ENCODE measurements at regions not wholly inside any gene's neighbourhood (a gene's known extent, or its start where the extent isn't known, plus 50 kb on each side); places are given as distances from the start of the nearest gene placed in this dataset.
"Not testable (repeated sequence)": the region's sequence is repeated elsewhere in the genome, so short reads cannot be mapped to it uniquely, and the experiment has no call there.

DNA sequence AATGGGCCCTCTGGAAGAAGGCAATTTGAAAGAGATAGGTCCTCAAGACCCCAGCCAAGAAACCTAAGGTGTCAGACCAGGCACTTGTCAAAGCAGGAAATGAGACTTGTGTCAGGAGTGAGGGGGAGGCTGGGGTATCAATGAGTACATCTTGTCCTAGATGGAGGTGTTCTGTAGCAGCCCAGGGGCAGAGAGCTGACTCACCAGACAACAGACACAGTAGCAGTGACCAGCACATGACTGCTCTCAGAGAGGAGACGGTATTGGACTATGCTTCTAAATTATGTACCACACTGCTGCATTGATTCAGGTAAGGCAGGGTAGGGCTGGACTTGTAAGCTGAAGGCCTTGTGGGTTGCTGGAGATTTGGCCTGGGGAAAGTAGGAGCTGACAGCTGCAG, 551.2 kb upstream of the KLF4 start:
- ATAC-seq (replicated peaks) (peak; percentile 47 to 56), DNase-seq (no peak)
- peaks cover 8 to 12% of the 10 kb centered on the region in 2 donors for H3K9me3 Mint-ChIP-seq
- H3K4me3 Mint-ChIP-seq, result no peak overlapping the region
- H3K27me3 Mint-ChIP-seq, result peaks cover 0 to 12% of the 10 kb centered on the region in 2 donors
- peaks cover 17 to 24% of the 10 kb centered on the region in 2 donors for H3K4me1 Mint-ChIP-seq
- peak overlapping the region; percentile 39 for H3K27ac Mint-ChIP-seq
- peaks cover 18 to 21% of the 10 kb centered on the region in 2 donors for H3K36me3 Mint-ChIP-seq

DNA sequence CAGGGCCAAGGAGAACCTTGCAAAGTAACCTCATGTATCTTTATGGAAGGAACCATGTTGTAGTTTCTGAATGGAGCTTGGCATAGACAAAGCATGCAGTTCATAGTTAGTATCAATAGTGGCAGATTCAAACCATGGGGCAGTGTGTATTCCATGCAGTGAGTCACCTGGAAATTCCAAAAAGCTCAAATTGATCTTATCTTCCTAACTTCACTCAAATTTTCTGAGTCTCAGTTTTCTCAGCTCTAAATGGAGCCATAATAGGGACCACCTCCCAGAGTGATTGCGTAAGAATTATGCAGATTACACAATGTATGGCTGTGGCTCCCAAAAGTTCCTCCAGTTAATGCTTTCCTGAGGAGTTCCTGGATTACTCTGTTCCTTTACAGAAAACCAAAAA, 549.9 kb upstream of the KLF4 start:
- ATAC-seq (replicated peaks) (no peak), DNase-seq (no peak)
- Mint-ChIP-seq H3K4me3 (no peak overlapping the region), H3K4me1 (peaks cover 19 to 29% of the 10 kb centered on the region in 2 donors), H3K9me3 (peaks cover 7 to 10% of the 10 kb centered on the region in 2 donors), H3K27me3 (peaks cover 3 to 12% of the 10 kb centered on the region in 2 donors), H3K36me3 (peaks cover 16 to 21% of the 10 kb centered on the region in 2 donors), H3K27ac (no peak overlapping the region)

DNA sequence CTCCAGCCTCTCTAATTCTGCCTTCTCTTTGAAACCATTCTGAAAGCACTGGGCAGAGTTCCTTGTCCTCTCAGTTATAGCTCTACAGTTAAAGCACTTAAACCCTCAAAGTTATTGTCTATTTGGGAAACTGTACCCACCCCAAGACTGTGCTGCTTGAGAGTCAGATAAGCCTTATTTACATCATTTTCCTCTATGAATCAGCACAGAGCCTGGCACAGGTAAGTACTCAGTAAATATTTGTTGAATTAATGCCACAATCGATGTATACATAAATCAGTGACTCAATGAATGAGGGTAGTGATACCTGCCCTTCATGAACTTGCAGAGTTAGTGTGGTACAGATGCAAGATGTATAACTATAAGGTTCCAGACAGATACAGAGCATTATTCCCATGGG, 549.4 kb upstream of the KLF4 start:
- H3K4me1 Mint-ChIP-seq, result peaks cover 23 to 34% of the 10 kb centered on the region in 2 donors
- peaks cover 4 to 7% of the 10 kb centered on the region in 2 donors for H3K9me3 Mint-ChIP-seq
- peaks cover 13 to 18% of the 10 kb centered on the region in 2 donors for H3K36me3 Mint-ChIP-seq
- DNase-seq, result no peak
- H3K27me3 Mint-ChIP-seq, result peaks cover 4 to 12% of the 10 kb centered on the region in 2 donors
- H3K4me3 Mint-ChIP-seq, result no peak overlapping the region
- no peak for ATAC-seq (replicated peaks)
- H3K27ac Mint-ChIP-seq, result no peak overlapping the region

DNA sequence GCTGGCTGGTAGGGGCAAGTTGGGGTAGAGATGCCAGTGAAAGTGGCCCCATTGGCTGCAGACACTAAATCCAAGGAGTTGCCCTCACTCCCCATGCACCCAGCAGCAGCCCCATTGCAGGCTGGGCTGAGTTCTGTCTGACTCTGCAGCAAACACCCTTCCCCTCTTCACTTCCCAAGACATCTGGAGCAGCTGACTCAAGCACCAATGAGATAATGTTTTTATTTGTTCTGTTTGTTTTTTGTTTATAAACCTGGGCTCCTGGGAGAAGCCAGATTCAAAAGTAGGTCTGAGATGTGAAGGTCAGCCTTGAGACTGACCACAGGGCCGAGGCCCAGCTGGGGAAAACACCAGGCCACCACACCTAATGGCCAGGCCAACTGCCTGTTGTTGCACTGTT, 545.9 kb upstream of the KLF4 start:
- Mint-ChIP-seq H3K27ac (no peak overlapping the region), H3K27me3 (peaks cover 9 to 17% of the 10 kb centered on the region in 2 donors), H3K4me1 (peaks cover 9 to 26% of the 10 kb centered on the region in 2 donors), H3K36me3 (peaks cover 12 to 24% of the 10 kb centered on the region in 2 donors), H3K9me3 (peaks cover 4 to 13% of the 10 kb centered on the region in 2 donors), H3K4me3 (no peak overlapping the region)
- DNase-seq (no peak), ATAC-seq (replicated peaks) (no peak)

DNA sequence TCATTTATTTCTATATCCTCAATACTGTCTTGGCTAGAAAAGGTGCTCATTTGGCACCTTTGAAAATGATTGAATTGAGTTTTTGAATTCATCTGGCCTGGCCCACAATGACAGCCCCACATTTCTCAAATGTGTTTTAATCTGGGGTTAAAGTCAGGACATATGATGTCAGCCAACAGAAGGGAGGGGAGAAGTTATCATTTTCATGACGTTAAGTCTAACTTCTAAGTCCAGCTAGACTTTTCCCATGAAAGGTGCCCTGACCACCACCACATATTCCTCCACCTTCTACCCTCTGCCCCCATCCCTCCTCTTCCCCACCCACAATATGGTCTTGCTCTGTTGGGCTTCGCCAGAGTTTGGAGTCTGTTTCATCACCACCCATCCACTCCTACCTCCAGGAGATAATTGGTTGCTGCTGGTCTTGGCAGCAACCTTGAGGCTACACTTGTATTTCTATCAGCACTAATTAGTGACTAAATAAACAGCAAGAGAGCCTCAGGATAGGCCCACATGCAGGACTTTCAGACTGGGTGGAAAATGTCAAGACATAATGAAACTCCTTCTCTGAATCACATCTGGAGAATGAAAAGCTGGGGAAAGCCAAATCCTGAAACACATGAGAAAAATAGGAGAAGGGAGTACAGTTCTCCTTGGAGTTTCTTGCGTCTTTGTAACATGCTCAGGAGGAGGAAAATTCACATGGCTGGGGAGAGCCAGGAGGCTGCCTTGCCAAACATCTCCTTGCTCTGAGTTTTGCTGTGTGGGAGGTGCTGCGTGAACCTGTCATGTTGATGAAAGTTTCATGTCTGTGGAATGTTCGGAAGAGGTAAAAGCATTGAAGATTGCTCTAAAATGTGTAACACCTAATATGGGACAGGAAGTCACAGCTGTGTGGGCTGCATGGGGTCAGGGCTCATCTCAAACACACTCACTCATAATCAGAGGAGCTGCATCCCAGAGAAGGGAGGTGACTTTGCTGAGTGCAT, 544.7 kb upstream of the KLF4 start:
- peaks cover 17 to 28% of the 10 kb centered on the region in 2 donors for H3K36me3 Mint-ChIP-seq
- H3K9me3 Mint-ChIP-seq, result peaks cover 11 to 13% of the 10 kb centered on the region in 2 donors
- ATAC-seq (replicated peaks) (peak; percentile 48 to 54), DNase-seq (no peak)
- H3K4me3 Mint-ChIP-seq, result no peak overlapping the region
- H3K27ac Mint-ChIP-seq, result no peak overlapping the region
- H3K27me3 Mint-ChIP-seq, result peaks cover 9 to 17% of the 10 kb centered on the region in 2 donors
- peaks cover 8 to 23% of the 10 kb centered on the region in 2 donors for H3K4me1 Mint-ChIP-seq

DNA sequence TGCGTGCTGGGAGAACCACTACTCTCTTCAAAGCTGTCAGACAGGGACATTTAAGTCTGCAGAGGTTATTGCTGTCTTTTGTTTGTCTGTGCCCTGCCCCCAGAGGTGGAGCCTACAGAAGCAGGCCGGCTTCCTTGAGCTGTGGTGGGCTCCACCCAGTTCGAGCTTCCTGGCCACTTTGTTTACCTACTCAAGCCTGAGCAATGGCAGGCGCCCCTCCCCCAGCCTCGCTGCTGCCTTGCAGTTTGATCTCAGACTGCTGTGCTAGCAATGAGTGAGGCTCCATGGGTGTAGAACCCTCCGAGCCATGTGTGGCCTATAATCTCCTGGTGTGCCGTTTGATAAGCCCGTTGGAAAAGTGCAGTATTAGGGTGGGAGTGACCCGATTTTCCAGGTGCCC, 542.5 kb upstream of the KLF4 start:
- H3K27me3 Mint-ChIP-seq; H3K4me3 Mint-ChIP-seq; ATAC-seq (replicated peaks); DNase-seq; H3K27ac Mint-ChIP-seq: not testable (repeated sequence)
- Mint-ChIP-seq H3K36me3 (peaks cover 17 to 18% of the 10 kb centered on the region in 2 donors), H3K4me1 (peaks cover 8 to 23% of the 10 kb centered on the region in 2 donors), H3K9me3 (peaks cover 9 to 11% of the 10 kb centered on the region in 2 donors)

DNA sequence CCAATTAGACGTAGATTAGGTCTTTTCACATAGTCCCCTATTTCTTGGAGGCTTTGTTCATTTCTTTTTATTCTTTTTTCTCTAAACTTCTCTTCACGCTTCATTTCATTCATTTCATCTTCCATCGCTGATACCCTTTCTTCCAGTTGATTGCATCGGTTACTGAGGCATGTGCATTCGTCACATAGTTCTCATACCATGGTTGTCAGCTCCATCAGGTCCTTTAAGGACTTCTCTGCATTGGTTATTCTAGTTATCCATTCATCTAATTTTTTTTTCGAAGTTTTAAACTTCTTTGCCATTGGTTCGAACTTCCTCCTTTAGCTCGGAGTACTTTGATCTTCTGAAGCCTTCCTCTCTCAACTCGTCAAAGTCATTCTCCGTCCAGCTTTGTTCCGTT, 541.7 kb upstream of the KLF4 start:
- H3K4me3 Mint-ChIP-seq; DNase-seq; H3K27ac Mint-ChIP-seq; ATAC-seq (replicated peaks); H3K27me3 Mint-ChIP-seq: not testable (repeated sequence)
- peaks cover 8 to 23% of the 10 kb centered on the region in 2 donors for H3K4me1 Mint-ChIP-seq
- H3K36me3 Mint-ChIP-seq, result peaks cover 17 to 18% of the 10 kb centered on the region in 2 donors
- H3K9me3 Mint-ChIP-seq, result peaks cover 9 to 11% of the 10 kb centered on the region in 2 donors

DNA sequence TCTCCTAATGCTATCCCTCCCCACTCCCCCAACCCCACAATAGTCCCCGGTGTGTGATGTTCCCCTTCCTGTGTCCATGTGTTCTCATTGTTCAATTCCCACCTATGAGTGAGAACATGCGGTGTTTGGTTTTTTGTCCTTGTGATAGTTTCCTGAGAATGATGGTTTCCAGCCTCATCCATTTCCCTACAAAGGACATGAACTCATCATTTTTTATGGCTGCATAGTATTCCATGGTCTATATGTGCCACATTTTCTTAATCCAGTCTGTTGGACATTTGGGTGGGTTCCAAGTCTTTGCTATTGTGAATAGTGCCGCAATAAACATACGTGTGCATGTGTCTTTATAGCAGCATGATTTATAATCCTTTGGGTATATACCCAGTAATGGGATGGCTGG, 537.1 kb upstream of the KLF4 start:
- not testable (repeated sequence) for DNase-seq; ATAC-seq (replicated peaks); H3K27ac Mint-ChIP-seq; H3K4me1 Mint-ChIP-seq; H3K4me3 Mint-ChIP-seq; H3K27me3 Mint-ChIP-seq
- Mint-ChIP-seq H3K9me3 (peaks cover 7 to 11% of the 10 kb centered on the region in 2 donors), H3K36me3 (peaks cover 13 to 16% of the 10 kb centered on the region in 2 donors)

DNA sequence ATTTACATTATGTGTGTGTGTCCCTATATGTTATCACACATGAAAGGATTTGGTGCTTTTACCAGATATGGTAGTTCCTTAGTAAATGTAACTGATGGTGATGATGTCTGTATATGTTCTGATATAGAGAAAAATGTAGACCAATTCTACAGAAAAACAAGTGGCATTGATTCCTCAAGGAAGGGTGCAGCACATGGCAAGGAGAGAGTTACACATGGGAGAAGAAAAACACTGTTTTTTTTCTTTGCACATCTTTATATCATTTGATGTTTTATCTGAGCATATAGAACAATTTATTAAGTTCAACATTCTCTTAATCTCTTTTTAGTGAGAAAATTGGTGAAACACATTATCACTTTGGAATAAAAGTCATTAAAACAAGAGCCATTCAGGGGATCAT, 535.0 kb upstream of the KLF4 start:
- H3K27me3 Mint-ChIP-seq, result peaks cover 0 to 7% of the 10 kb centered on the region in 2 donors
- no peak for DNase-seq
- no peak overlapping the region for H3K4me3 Mint-ChIP-seq
- peaks cover 3% of the 10 kb centered on the region in 2 donors for H3K9me3 Mint-ChIP-seq
- peaks cover 1 to 12% of the 10 kb centered on the region in 2 donors for H3K36me3 Mint-ChIP-seq
- no peak for ATAC-seq (replicated peaks)
- no peak overlapping the region for H3K27ac Mint-ChIP-seq
- H3K4me1 Mint-ChIP-seq, result peaks cover 4 to 16% of the 10 kb centered on the region in 2 donors

DNA sequence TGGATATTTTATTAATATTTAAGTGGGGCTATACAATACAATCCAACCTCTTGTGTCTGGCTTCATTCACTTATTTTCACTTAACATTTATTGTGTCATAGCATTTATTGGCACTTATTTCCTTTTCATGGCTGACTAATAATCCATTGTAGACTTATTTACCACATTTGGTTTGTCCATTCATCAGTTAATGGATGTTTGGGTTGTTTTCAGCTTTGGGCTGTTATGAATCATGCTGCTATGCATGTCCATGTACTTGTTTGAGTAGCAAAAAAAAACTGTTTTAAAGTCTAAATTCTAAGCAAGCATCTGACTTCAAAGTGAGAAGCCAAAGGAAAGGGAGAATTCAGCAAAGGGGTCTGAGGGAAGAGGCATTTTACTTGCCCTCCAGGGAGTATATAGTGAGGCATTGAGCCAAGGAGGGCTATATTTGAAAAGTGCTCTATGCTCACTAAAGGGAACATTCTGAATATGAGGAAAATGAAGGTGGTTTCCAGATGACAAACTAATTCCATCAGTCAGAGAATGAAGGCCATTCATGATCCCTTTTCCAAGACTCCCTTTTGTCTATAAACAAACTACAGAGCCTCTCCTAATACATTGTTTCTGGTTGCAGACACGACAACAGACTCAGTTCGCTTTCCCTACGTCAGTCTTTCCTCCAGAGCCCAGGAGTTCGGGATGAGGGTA, 532.8 kb upstream of the KLF4 start:
- DNase-seq, result no peak
- Mint-ChIP-seq H3K9me3 (peaks cover 0 to 3% of the 10 kb centered on the region in 2 donors), H3K27me3 (peaks cover 0 to 7% of the 10 kb centered on the region in 2 donors), H3K27ac (no peak overlapping the region), H3K4me3 (no peak overlapping the region), H3K4me1 (peaks cover 6 to 31% of the 10 kb centered on the region in 2 donors), H3K36me3 (peaks cover 0 to 21% of the 10 kb centered on the region in 2 donors)
- peak in 1 of 2 donors; percentile 29 for ATAC-seq (replicated peaks)

DNA sequence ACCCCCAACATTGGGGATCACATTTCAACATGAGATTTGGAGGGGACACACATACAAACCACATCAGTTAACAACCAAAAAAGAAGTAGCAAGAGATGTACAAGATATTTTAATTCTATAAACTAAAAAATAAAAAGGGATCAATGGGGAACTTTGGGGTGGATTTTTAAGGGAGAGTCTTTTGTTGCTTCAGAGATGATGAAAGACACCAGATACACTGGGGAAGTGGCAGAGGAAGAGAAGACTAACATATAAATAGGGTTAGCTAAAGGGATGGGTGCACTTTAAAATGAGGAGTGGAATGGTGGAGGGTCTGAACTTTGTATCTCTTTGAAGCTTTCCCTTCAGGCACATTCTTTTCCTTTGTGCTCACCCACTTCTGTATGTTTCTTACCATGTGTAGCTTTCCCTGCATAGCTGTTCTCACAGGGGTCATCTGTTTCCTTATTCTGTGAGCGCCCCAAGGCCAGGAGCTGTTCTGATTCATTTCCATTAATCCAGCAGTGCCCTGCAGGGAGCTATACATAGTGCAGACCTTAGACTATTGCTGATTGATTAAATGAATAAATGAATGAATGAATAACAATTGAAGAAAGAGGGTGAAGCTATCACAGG, 531.6 kb upstream of the KLF4 start:
- H3K4me3 Mint-ChIP-seq, result no peak overlapping the region
- peaks cover 0 to 21% of the 10 kb centered on the region in 2 donors for H3K36me3 Mint-ChIP-seq
- ATAC-seq (replicated peaks) (no peak), DNase-seq (no peak)
- H3K27ac Mint-ChIP-seq, result no peak overlapping the region
- peaks cover 0 to 3% of the 10 kb centered on the region in 2 donors for H3K9me3 Mint-ChIP-seq
- H3K27me3 Mint-ChIP-seq, result peaks cover 0 to 7% of the 10 kb centered on the region in 2 donors
- H3K4me1 Mint-ChIP-seq, result peaks cover 8 to 42% of the 10 kb centered on the region in 2 donors

DNA sequence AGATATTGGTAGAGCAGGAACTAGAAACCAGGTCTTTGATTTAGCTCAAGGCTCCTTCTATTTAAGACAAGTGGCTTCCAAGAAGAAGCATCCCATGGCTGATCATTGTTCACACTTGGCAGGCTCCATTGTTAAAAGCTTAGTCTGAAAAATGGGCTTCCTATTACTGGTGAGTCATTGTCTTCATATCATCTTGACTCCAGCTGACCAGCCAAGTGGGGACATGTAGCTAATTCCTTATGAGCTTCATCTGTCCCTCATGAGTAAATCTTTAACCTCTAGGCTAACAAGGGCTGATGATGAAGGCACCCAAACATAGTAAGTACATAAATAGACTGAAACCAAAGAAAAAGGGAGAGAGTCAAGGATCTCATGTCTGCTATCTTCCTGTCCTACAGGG, 530.3 kb upstream of the KLF4 start:
- Mint-ChIP-seq H3K36me3 (peaks cover 4 to 22% of the 10 kb centered on the region in 2 donors), H3K27ac (no peak overlapping the region), H3K4me1 (peaks cover 13 to 55% of the 10 kb centered on the region in 2 donors), H3K27me3 (peaks cover 0 to 7% of the 10 kb centered on the region in 2 donors), H3K9me3 (peaks cover 0 to 5% of the 10 kb centered on the region in 2 donors), H3K4me3 (no peak overlapping the region)
- ATAC-seq (replicated peaks) (no peak), DNase-seq (no peak)

DNA sequence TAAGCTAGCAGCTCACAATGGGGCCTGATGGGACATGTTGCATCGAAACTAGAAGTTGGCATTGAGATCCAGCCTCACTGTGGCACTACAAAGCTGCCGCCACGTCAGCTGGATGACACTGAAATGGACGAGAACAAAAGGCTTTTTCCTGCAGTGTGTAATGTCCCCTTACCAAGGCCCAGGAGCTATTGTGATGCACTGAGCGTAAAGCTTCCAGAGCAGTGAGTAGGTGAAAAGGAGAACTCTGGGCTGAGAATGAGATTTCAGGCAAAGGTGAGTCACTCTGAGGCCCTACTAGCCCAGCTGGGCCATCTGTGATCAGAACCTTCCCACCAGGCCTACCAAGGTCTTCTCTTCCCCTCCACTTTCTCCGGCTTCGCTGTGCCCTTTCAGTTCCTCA, 528.1 kb upstream of the KLF4 start:
- no peak for DNase-seq
- no peak overlapping the region for H3K4me3 Mint-ChIP-seq
- peak overlapping the region; percentile 67 for H3K27ac Mint-ChIP-seq
- H3K27me3 Mint-ChIP-seq, result peaks cover 0 to 5% of the 10 kb centered on the region in 2 donors
- H3K4me1 Mint-ChIP-seq, result peaks cover 23 to 75% of the 10 kb centered on the region in 2 donors
- H3K9me3 Mint-ChIP-seq, result peaks cover 2 to 6% of the 10 kb centered on the region in 2 donors
- H3K36me3 Mint-ChIP-seq, result peaks cover 4 to 22% of the 10 kb centered on the region in 2 donors
- peak; percentile 52 to 56 for ATAC-seq (replicated peaks)

DNA sequence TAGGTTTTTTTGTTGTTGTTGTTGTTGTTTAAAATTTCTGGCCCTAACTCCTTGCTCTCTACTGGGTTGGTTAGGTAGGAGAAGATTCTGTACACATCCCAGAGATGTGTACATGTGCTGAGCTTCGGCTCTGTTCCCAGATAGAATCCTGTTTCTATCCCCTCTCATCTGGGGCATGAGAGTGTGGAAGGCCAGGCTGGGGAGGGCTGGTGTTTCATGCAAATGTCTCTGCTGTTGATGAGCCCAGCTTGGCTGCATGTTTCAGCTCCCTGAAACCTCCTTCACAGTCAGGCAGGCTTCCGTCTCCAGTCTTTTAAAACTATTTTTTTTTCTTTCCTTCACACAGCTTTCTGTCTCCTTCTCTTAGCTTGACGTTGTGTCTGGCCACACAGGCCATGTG, 526.9 kb upstream of the KLF4 start:
- peaks cover 4 to 19% of the 10 kb centered on the region in 2 donors for H3K36me3 Mint-ChIP-seq
- H3K9me3 Mint-ChIP-seq, result peaks cover 6 to 7% of the 10 kb centered on the region in 2 donors
- DNase-seq (no peak), ATAC-seq (replicated peaks) (no peak)
- H3K4me1 Mint-ChIP-seq, result peaks cover 27 to 82% of the 10 kb centered on the region in 2 donors
- H3K27me3 Mint-ChIP-seq, result no peaks in the 10 kb centered on the region
- no peak overlapping the region for H3K27ac Mint-ChIP-seq
- no peak overlapping the region for H3K4me3 Mint-ChIP-seq

Measured in stimulated activated naive B cell treated with anti-CD40 and anti-IgM and Interleukin-4, amounts not matched to agents 10 μg/mL and 1 μg/mL and 100 μg/mL, for 72 hours (primary cell).